Panc1 (cell line): ENCODE measurements at regions not wholly inside any gene's neighbourhood (a gene's known extent, or its start where the extent isn't known, plus 50 kb on each side); places are given as distances from the start of the nearest gene placed in this dataset.

Experiments used
- ATAC-seq: fragments of 200-7000 bp; cut with Tn5 transposase; 2 replicates; pipeline ENCODE4 v1.9.1; 2020; ENCODE audit warnings: mild to moderate bottlenecking, moderate library complexity
- BruUV-seq: library from RNA; stranded (reverse); fragments of 400-500 nt; replicated peaks from 2 replicates; lab custom pipeline; 2021; lab: Mats Ljungman, UMichigan
- CTCF ChIA-PET: fragments of 300-600 bp; sonication (Branson Sonifier 250); formaldehyde crosslinking; loops from one replicate; lab custom pipeline; 2022; ENCODE audit warnings: antibody characterized with exemption; lab: Charles Lee
- POLR2A ChIA-PET: fragments of 300-600 bp; sonication (Branson Sonifier 250); formaldehyde crosslinking; loops from one replicate; lab custom pipeline; 2022; ENCODE audit warnings: antibody characterized with exemption; lab: Charles Lee
- DNase-seq: peaks from one replicate; pipeline ENCODE4 v3.0.0-alpha.2; 2010; ENCODE audit warnings: low read depth, low spot score
- H3K27ac ChIP-seq: 2 replicates; pipeline ENCODE4 v1.5.1; 2011; ENCODE audit warnings: mild to moderate bottlenecking, low read length, inconsistent platforms
- H3K27me3 ChIP-seq: fragments of 200-500 bp; sonication (Bioruptor generic); 2 replicates; pipeline ENCODE4 v1.6.0; 2014; ENCODE audit warnings: low read length, inconsistent platforms; ENCODE audit not compliant: control insufficient read depth, insufficient read depth
- H3K36me3 ChIP-seq: fragments of 200-500 bp; sonication (Bioruptor generic); 2 replicates; pipeline ENCODE4 v1.5.1; 2014; ENCODE audit warnings: inconsistent platforms, mild to moderate bottlenecking, low read length, moderate library complexity; ENCODE audit not compliant: control insufficient read depth, insufficient read depth
- H3K4me1 ChIP-seq: 2 replicates; pipeline ENCODE4 v1.5.1; 2011; ENCODE audit warnings: inconsistent platforms, mild to moderate bottlenecking, low read length, moderate library complexity; ENCODE audit not compliant: control insufficient read depth, insufficient read depth
- H3K4me3 ChIP-seq, 2 experiments: 2 replicates each; pipeline ENCODE4 v1.5.1; 2011 to 2012; ENCODE audit warnings: low read depth in 2 of 2, low read length in 2 of 2, mild to moderate bottlenecking in 2 of 2, inconsistent platforms in 1 of 2, moderate library complexity in 1 of 2
- H3K9me3 ChIP-seq: fragments of 200-500 bp; sonication (Bioruptor generic); 2 replicates; pipeline ENCODE4 v1.5.1; 2014; ENCODE audit warnings: low read depth, mild to moderate bottlenecking, inconsistent platforms, low read length, moderate library complexity; ENCODE audit not compliant: control insufficient read depth, insufficient read depth
- CTCF ChIP-seq: fragments of 450-650 bp; IDR thresholded peaks from 2 replicates; pipeline ENCODE4 v1.5.1; 2017; ENCODE audit warnings: mild to moderate bottlenecking
- POLR2AphosphoS5 ChIP-seq: IDR thresholded peaks from 2 replicates; pipeline ENCODE4 v1.6.1; 2012; ENCODE audit warnings: mild to moderate bottlenecking, low read depth, low read length, moderate library complexity
- REST ChIP-seq, 2 experiments: IDR thresholded peaks; 2 replicates each; pipeline ENCODE4 v1.6.1; 2011 to 2012; ENCODE audit warnings: low read depth in 2 of 2, control low read depth in 1 of 2, low read length in 1 of 2, mild to moderate bottlenecking in 1 of 2, moderate library complexity in 1 of 2; ENCODE audit not compliant: insufficient read depth in 1 of 2
- SIN3A ChIP-seq: IDR thresholded peaks from 2 replicates; pipeline ENCODE4 v1.6.1; 2012; ENCODE audit warnings: low read depth, mild to moderate bottlenecking, low read length, moderate library complexity, borderline replicate concordance; ENCODE audit not compliant: insufficient read depth
- TCF7L2 ChIP-seq: IDR thresholded peaks from 2 replicates; pipeline ENCODE4 v1.6.1; 2011; ENCODE audit warnings: mild to moderate bottlenecking, low read depth, low read length, inconsistent platforms
- in situ Hi-C: cut with HindIII; loops from 2 replicates; pipeline ENCODE4 v1.10.0; 2016; ENCODE audit warnings: low sequenced_read_pairs, low pct_unique_long_range_greater_than_20kb
- intact Hi-C: fragments of 100-400 bp; cut with micrococcal nuclease; formaldehyde crosslinking; loops from one replicate; pipeline ENCODE4 v1.10.0; 2022; ENCODE audit not compliant: unreplicated experiment

DNA sequence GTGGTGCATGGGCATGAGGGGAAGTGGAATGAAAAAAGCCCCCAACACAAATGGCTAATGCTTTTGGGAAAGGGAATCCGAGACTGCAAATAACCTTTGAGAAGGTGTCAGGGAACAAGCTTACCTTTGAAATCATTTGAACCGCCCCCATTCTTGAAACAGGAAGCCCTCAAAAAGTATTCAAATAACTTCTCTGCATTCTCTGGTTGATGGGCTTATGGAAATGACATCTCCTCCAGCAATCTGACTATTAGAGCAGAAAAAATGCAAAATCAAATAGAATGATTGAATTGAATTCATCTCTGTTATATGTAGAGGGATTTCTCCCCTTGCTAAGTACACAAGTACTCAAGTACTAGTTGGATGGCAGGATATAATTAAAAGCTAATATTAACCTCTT lies 409.9 kb downstream of the TMEM135 start:
- Histone ChIP-seq H3K9me3 (no peaks in the 10 kb centered on the region), H3K27ac (no peak overlapping the region), H3K4me1 (no peaks in the 10 kb centered on the region), H3K36me3 (no peaks in the 10 kb centered on the region), H3K27me3 (peaks cover 14% of the 10 kb centered on the region; the same call in 1 of the 2 replicates), H3K4me3 (no peak overlapping the region)
- ATAC-seq = no peak
- TF ChIP-seq CTCF = no peak
- no peak for TF ChIP-seq REST (IDR thresholded peaks at IDR 0.05; ENCODE audit: insufficient read depth in 1 of 2, low read depth in 2 of 2, low read length in 1 of 2)
- TF ChIP-seq SIN3A = no peak
- TF ChIP-seq POLR2AphosphoS5 = no peak
- TF ChIP-seq TCF7L2 = no peak
- ChIA-PET POLR2A (no interaction called here), CTCF (no interaction called here)
- in situ Hi-C loops = no loop called here
- no TSS peak for BruUV-seq
- no peak for DNase-seq
- intact Hi-C loops = no loop called here

DNA sequence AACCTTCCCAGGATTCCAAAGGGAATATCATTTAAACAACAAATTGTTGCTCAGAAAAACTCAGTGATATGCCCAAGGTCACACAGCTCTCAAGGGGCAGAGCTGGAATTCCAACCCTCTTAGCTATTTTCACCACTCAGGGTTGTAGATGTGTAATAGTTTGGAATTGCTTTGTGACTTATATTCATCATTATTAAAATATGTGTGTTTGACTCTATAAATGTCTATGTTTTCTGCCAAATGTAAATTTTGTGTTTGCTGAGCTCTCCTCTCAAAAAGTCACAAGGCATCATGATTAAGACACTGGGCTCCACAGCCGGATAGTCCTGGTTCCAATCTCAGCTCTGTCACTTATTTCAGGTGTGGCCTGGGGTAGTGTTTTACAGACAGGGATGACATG lies 407.3 kb downstream of the TMEM135 start:
- no TSS peak for BruUV-seq
- CTCF ChIA-PET = no interaction called here
- DNase-seq = no peak
- POLR2A ChIA-PET = no interaction called here
- no peaks in the 10 kb centered on the region for H3K36me3 ChIP-seq
- TF ChIP-seq REST (IDR thresholded peaks at IDR 0.05; ENCODE audit: insufficient read depth in 1 of 2, low read depth in 2 of 2, low read length in 1 of 2) = no peak
- TF ChIP-seq CTCF = no peak
- no peak for TF ChIP-seq SIN3A
- no peak for TF ChIP-seq TCF7L2
- TF ChIP-seq POLR2AphosphoS5 = no peak
- H3K27ac ChIP-seq = no peak overlapping the region
- in situ Hi-C loops (no loop called here), intact Hi-C loops (no loop called here)
- no peak overlapping the region for H3K4me3 ChIP-seq
- no peak for ATAC-seq
- H3K9me3 ChIP-seq = no peaks in the 10 kb centered on the region
- H3K4me1 ChIP-seq = no peaks in the 10 kb centered on the region
- H3K27me3 ChIP-seq = peaks cover 15% of the 10 kb centered on the region; the same call in 1 of the 2 replicates
